Glomerular visceral epithelial cell (primary cell): ENCODE measurements at regions not wholly inside any gene's neighbourhood (a gene's known extent, or its start where the extent isn't known, plus 50 kb on each side); places are given as distances from the start of the nearest gene placed in this dataset.

Experiments used
- DNase-seq: peaks from one replicate; pipeline ENCODE4 v3.0.0-alpha.2; 2016; ENCODE audit errors: extremely low spot score

GRCh38 chr15:27671819-27672437 is 427.2 kb downstream of the OCA2 start:
- DNase-seq, result no peak

GRCh38 chr15:27670486-27671209 is 428.5 kb downstream of the OCA2 start:
- no peak for DNase-seq

GRCh38 chr15:27669641-27670040 is 429.5 kb downstream of the OCA2 start:
- peak; percentile 18 for DNase-seq

- DNase-seq, result peak; percentile 7
These were observed 430.5 kb downstream of the OCA2 start for GRCh38 chr15:27668471-27669220.

- DNase-seq, result no peak
These were observed 434.1 kb downstream of the OCA2 start for GRCh38 chr15:27665002-27665401.

- DNase-seq, result no peak
These were observed 436.2 kb downstream of the OCA2 start for GRCh38 chr15:27662892-27663291.

- no peak for DNase-seq
These were observed 438.4 kb downstream of the OCA2 start for GRCh38 chr15:27660676-27661075.

- no peak for DNase-seq
These were observed 442.7 kb downstream of the OCA2 start for GRCh38 chr15:27656296-27656987.

- DNase-seq, result no peak
These were observed 444.1 kb downstream of the OCA2 start for GRCh38 chr15:27655056-27655455.

- no peak for DNase-seq
These were observed 448.9 kb downstream of the OCA2 start for GRCh38 chr15:27650244-27650643.

GRCh38 chr15:27648359-27648758 is 450.8 kb downstream of the OCA2 start:
- DNase-seq, result no peak

GRCh38 chr15:27646531-27646930 is 452.6 kb downstream of the OCA2 start:
- DNase-seq, result no peak

GRCh38 chr15:27645672-27646071 is 453.4 kb downstream of the OCA2 start:
- DNase-seq, result no peak

- DNase-seq, result no peak
These were observed 456.1 kb downstream of the OCA2 start for GRCh38 chr15:27642981-27643380.

- DNase-seq, result no peak
These were observed 459.5 kb downstream of the OCA2 start for GRCh38 chr15:27639595-27639994.

- DNase-seq, result no peak
These were observed 460.2 kb downstream of the OCA2 start for GRCh38 chr15:27638958-27639357.

- no peak for DNase-seq
These were observed 463.2 kb downstream of the OCA2 start for GRCh38 chr15:27635916-27636315.

GRCh38 chr15:27628486-27628885 is 470.6 kb downstream of the OCA2 start:
- no peak for DNase-seq

GRCh38 chr15:27627623-27628022 is 471.5 kb downstream of the OCA2 start:
- no peak for DNase-seq

- no peak for DNase-seq
These were observed 475.4 kb downstream of the OCA2 start for GRCh38 chr15:27623560-27624305.

- no peak for DNase-seq
These were observed 476.0 kb downstream of the OCA2 start for GRCh38 chr15:27623149-27623548.

GRCh38 chr15:27622371-27622770 is 476.7 kb downstream of the OCA2 start:
- DNase-seq, result no peak
